ENCODE measurements at regions not wholly inside any gene's neighbourhood (a gene's known extent, or its start where the extent isn't known, plus 50 kb on each side); places are given as distances from the start of the nearest gene placed in this dataset.

DNA sequence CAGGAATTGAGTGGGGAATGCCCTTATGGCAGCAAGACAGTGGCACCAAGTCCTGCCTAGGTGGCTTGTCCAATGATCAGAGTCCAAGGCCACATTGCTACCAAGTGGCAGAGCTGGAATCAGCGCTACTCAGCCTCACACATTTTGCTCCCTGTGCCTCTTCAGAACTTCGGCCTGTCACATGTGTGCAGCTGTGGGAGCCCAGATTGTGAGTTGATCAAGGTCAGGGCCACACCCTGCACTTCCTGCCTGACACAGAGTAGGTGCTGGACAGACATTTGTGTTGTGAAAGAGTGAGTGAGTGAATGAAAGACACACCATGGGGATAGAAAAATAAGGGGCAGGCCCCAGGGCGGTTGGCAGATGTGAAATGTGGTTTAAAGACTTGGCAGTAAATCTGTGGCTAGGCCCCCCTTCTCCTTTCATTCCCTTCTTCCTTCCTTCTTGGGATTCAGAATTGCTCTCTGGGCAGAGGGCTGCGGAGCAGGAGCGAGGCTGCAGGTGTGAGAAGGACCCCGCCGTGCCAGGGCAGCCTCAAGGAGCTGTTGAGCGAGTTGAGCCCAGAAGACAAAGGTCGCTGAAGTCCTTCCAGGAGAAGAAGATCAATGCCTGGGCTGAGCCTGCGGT, 83.5 kb downstream of the SLC25A47 start:
- H3K9me3 ChIP-seq (ENCODE audit: insufficient read depth, low read length), result no peaks in the 10 kb centered on the region
- H3K27me3 ChIP-seq (ENCODE audit: low read depth, low read length), result no peaks in the 10 kb centered on the region
- H2AFZ ChIP-seq (ENCODE audit: low read depth, low read length), result no peak overlapping the region
- no peaks in the 10 kb centered on the region for H3K36me3 ChIP-seq (replicated peaks; ENCODE audit: low read depth, low read length)
- peaks cover 26% of the 10 kb centered on the region for H3K4me1 ChIP-seq (ENCODE audit: low read length)
- no peak for TF ChIP-seq EZH2phosphoT487 (IDR thresholded peaks at IDR 0.05; ENCODE audit: low read depth)
- TF ChIP-seq, protein P1, sequence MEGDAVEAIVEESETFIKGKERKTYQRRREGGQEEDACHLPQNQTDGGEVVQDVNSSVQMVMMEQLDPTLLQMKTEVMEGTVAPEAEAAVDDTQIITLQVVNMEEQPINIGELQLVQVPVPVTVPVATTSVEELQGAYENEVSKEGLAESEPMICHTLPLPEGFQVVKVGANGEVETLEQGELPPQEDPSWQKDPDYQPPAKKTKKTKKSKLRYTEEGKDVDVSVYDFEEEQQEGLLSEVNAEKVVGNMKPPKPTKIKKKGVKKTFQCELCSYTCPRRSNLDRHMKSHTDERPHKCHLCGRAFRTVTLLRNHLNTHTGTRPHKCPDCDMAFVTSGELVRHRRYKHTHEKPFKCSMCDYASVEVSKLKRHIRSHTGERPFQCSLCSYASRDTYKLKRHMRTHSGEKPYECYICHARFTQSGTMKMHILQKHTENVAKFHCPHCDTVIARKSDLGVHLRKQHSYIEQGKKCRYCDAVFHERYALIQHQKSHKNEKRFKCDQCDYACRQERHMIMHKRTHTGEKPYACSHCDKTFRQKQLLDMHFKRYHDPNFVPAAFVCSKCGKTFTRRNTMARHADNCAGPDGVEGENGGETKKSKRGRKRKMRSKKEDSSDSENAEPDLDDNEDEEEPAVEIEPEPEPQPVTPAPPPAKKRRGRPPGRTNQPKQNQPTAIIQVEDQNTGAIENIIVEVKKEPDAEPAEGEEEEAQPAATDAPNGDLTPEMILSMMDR (IDR thresholded peaks at IDR 0.05; ENCODE audit: low read depth, low read length), result no peak
- no peak overlapping the region for H3K4me3 ChIP-seq (ENCODE audit: low read length)
- no peaks in the 10 kb centered on the region for H4K20me1 ChIP-seq (ENCODE audit: insufficient read depth, low read length)
- no peak overlapping the region for H3K9ac ChIP-seq (ENCODE audit: low read length)
- no peak overlapping the region for H3K27ac ChIP-seq (ENCODE audit: low read length)
- H3K79me2 ChIP-seq (ENCODE audit: low read length), result no peaks in the 10 kb centered on the region
- H3K4me2 ChIP-seq (ENCODE audit: low read length), result no peak overlapping the region

DNA sequence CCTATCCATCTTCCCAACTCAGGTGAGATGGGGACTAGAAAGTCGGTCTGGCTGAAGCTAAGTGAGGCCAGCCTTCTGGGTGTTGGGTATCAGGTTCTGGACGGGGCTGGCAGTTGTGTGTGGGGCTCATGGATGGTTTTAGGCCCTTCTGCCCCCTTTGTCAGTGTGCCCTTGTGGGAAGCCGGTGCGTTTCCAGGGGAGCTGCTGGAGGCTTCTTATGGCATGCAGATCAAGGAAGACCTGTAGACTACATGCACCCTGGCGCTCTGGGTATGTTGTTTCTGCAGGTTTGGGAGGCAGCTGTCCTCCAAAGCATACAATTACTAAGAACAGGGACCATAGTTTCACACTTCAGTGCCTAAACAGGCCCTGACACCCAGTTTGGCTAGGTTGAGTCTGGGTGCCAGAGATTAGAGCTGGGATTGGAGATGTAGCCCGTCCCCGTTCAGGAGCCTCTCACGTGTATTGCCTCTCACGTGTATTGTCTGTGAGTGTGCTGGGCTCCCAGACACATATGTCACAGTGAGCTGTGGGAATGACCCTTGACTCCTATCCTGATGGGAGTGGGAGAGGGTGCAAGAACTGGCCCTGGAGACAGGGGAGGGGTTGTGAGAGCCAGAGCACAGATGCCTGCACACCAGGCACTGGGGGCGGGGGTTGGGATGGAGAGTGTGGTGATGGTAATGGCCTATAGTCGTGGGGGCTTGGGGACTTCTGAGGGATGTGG, 84.4 kb downstream of the SLC25A47 start:
- no peak overlapping the region for H2AFZ ChIP-seq (ENCODE audit: low read depth, low read length)
- H3K4me2 ChIP-seq (ENCODE audit: low read length), result no peak overlapping the region
- H3K4me1 ChIP-seq (ENCODE audit: low read length), result peaks cover 19% of the 10 kb centered on the region
- H3K4me3 ChIP-seq (ENCODE audit: low read length), result no peak overlapping the region
- H3K27me3 ChIP-seq (ENCODE audit: low read depth, low read length), result no peaks in the 10 kb centered on the region
- no peaks in the 10 kb centered on the region for H3K79me2 ChIP-seq (ENCODE audit: low read length)
- no peaks in the 10 kb centered on the region for H3K36me3 ChIP-seq (replicated peaks; ENCODE audit: low read depth, low read length)
- no peaks in the 10 kb centered on the region for H3K9me3 ChIP-seq (ENCODE audit: insufficient read depth, low read length)
- no peaks in the 10 kb centered on the region for H4K20me1 ChIP-seq (ENCODE audit: insufficient read depth, low read length)
- no peak overlapping the region for H3K9ac ChIP-seq (ENCODE audit: low read length)
- no peak overlapping the region for H3K27ac ChIP-seq (ENCODE audit: low read length)
- TF ChIP-seq, protein P1 (IDR thresholded peaks at IDR 0.05; ENCODE audit: low read depth, low read length), result no peak
- TF ChIP-seq EZH2phosphoT487 (IDR thresholded peaks at IDR 0.05; ENCODE audit: low read depth), result no peak

DNA sequence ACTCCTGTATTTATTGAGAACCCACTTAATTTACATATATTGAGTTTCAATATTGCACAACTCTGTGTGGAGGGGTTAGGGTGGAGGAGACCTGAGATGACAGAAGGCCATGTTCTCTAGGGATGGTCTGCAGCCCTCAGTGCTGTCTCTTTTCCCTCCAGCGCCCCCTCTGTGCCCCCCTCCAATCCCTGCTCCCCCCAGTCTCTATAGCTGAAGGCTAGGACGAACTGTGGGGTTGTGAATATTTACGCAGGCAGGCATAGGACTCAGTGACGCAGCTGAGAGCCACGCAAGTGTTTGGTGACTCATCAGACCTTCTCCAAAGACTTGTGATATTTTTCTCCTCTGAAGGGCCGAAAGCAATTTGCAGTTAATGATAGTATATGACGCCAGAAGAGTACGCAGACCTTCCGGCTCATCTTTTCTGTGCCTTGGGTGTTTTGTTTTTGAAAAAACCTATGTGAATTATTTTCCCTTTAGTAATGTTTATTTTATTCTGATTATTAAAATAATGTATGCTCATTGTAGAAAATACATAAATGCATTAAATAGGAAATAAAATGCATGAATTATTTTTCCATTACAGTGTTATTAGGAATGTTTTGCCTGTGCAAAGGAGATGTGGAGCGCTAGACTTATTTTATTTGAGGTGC, 85.3 kb downstream of the SLC25A47 start:
- Histone ChIP-seq H3K36me3 (replicated peaks; ENCODE audit: low read depth, low read length) (no peaks in the 10 kb centered on the region), H3K27me3 (ENCODE audit: low read depth, low read length) (no peaks in the 10 kb centered on the region), H4K20me1 (ENCODE audit: insufficient read depth, low read length) (no peaks in the 10 kb centered on the region), H3K27ac (ENCODE audit: low read length) (no peak overlapping the region), H3K4me2 (ENCODE audit: low read length) (peak overlapping the region; percentile 31), H3K4me3 (ENCODE audit: low read length) (no peak overlapping the region), H2AFZ (ENCODE audit: low read depth, low read length) (peak overlapping the region; percentile 24; the same call in 1 of the 2 replicates), H3K4me1 (ENCODE audit: low read length) (peaks cover 19% of the 10 kb centered on the region), H3K9ac (ENCODE audit: low read length) (no peak overlapping the region), H3K9me3 (ENCODE audit: insufficient read depth, low read length) (no peaks in the 10 kb centered on the region), H3K79me2 (ENCODE audit: low read length) (no peaks in the 10 kb centered on the region)
- no peak for TF ChIP-seq EZH2phosphoT487 (IDR thresholded peaks at IDR 0.05; ENCODE audit: low read depth)
- TF ChIP-seq, protein P1 (IDR thresholded peaks at IDR 0.05; ENCODE audit: low read depth, low read length), result no peak

DNA sequence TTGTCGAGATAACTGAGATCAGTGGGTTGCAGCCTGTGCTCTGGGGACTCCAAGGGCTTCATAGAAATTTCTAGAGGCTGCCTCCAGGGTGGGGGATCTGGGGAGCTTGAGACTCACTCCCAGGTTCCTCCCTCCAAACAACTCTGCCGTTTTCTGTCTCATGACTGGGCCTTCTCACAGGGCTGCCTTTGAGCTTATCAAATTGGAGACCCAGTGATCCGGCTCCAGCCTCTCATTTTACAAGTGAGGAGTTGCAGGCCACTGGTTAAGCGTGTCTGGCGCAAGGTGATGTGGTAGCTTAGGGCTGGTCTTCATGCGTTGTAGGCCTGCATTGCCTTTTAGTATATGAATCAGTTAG, 85.8 kb downstream of the SLC25A47 start:
- Histone ChIP-seq H2AFZ (ENCODE audit: low read depth, low read length) (no peak overlapping the region), H3K9ac (ENCODE audit: low read length) (no peak overlapping the region), H3K27me3 (ENCODE audit: low read depth, low read length) (no peaks in the 10 kb centered on the region), H4K20me1 (ENCODE audit: insufficient read depth, low read length) (no peaks in the 10 kb centered on the region), H3K27ac (ENCODE audit: low read length) (no peak overlapping the region), H3K9me3 (ENCODE audit: insufficient read depth, low read length) (no peaks in the 10 kb centered on the region), H3K4me1 (ENCODE audit: low read length) (peaks cover 19% of the 10 kb centered on the region), H3K79me2 (ENCODE audit: low read length) (no peaks in the 10 kb centered on the region), H3K4me3 (ENCODE audit: low read length) (no peak overlapping the region), H3K4me2 (ENCODE audit: low read length) (peak overlapping the region; percentile 31), H3K36me3 (replicated peaks; ENCODE audit: low read depth, low read length) (no peaks in the 10 kb centered on the region)
- TF ChIP-seq EZH2phosphoT487 (IDR thresholded peaks at IDR 0.05; ENCODE audit: low read depth), result no peak
- TF ChIP-seq, protein P1 (IDR thresholded peaks at IDR 0.05; ENCODE audit: low read depth, low read length), result no peak

Data from OCI-LY3 (cell line).